IMR-90 (cell line): ENCODE measurements at regions not wholly inside any gene's neighbourhood (a gene's known extent, or its start where the extent isn't known, plus 50 kb on each side); places are given as distances from the start of the nearest gene placed in this dataset.

Source experiments
- ATAC-seq: fragments of 200-7000 bp; cut with Tn5 transposase; 2 replicates; pipeline ENCODE4 v1.9.1; 2020; ENCODE audit warnings: low read depth, mild to moderate bottlenecking, moderate library complexity
- BruUV-seq: library from RNA; stranded (reverse); fragments of 400-500 nt; replicated peaks from 2 replicates; lab custom pipeline; 2021; lab: Mats Ljungman, UMichigan
- CTCF ChIA-PET: fragments of 300-600 bp; formaldehyde crosslinking; extraction: SDS; loops from one replicate; lab custom pipeline; 2021; ENCODE audit warnings: antibody characterized with exemption; lab: Yijun Ruan, JAX
- POLR2A ChIA-PET: fragments of 300-600 bp; sonication (Branson Sonifier 250); formaldehyde crosslinking; loops from one replicate; lab custom pipeline; 2022; ENCODE audit warnings: antibody characterized with exemption; ENCODE audit not compliant: unreplicated experiment; lab: Charles Lee
- DNase-seq: peaks from one replicate; pipeline ENCODE4 v3.0.0; 2013
- H2AFZ ChIP-seq: replicated peaks from 2 replicates; pipeline ENCODE3; 2013; ENCODE audit warnings: low read length, mild to moderate bottlenecking; ENCODE audit not compliant: poor library complexity
- H2AK5ac ChIP-seq: 2 replicates; pipeline ENCODE4 v1.6.1; 2013; ENCODE audit warnings: low read depth, low read length, inconsistent platforms
- H2AK9ac ChIP-seq: replicated peaks from 2 replicates; pipeline ENCODE3; 2013; ENCODE audit warnings: mild to moderate bottlenecking, low read depth, low read length, moderate library complexity; ENCODE audit not compliant: poor library complexity
- H2BK120ac ChIP-seq: 2 replicates; pipeline ENCODE4 v1.6.1; 2013; ENCODE audit warnings: low read depth, low read length, inconsistent platforms
- H2BK15ac ChIP-seq: 3 replicates; pipeline ENCODE4 v1.6.1; 2013; ENCODE audit warnings: low read depth, low read length, inconsistent platforms
- H2BK20ac ChIP-seq: 2 replicates; pipeline ENCODE4 v1.6.1; 2013; ENCODE audit warnings: low read depth, mild to moderate bottlenecking, inconsistent platforms, low read length, moderate library complexity
- H2BK5ac ChIP-seq: 2 replicates; pipeline ENCODE4 v1.6.1; 2013; ENCODE audit warnings: mild to moderate bottlenecking, low read depth, low read length, inconsistent platforms; ENCODE audit not compliant: poor library complexity, severe bottlenecking
- H3K14ac ChIP-seq: replicated peaks from 2 replicates; pipeline ENCODE4 v1.6.1; 2013; ENCODE audit warnings: low read depth, low read length, inconsistent platforms
- H3K18ac ChIP-seq: 2 replicates; pipeline ENCODE4 v1.6.1; 2013; ENCODE audit warnings: low read depth, low read length, control low read depth
- H3K23ac ChIP-seq: 2 replicates; pipeline ENCODE4 v1.6.1; 2013; ENCODE audit warnings: low read depth, low read length, inconsistent platforms
- H3K27ac ChIP-seq: 2 replicates; pipeline ENCODE4 v1.5.1; 2013; ENCODE audit warnings: mild to moderate bottlenecking, control low read depth, low read length; ENCODE audit not compliant: insufficient read depth
- H3K27me3 ChIP-seq: 2 replicates; pipeline ENCODE4 v1.6.1; 2013; ENCODE audit warnings: low read length; ENCODE audit not compliant: control insufficient read depth, insufficient read depth
- H3K36me3 ChIP-seq: 2 replicates; pipeline ENCODE4 v1.6.1; 2013; ENCODE audit warnings: low read length, mixed read lengths; ENCODE audit not compliant: control insufficient read depth, insufficient read depth
- H3K4ac ChIP-seq: 2 replicates; pipeline ENCODE4 v1.6.1; 2013; ENCODE audit warnings: low read depth, low read length, inconsistent platforms
- H3K4me1 ChIP-seq: 2 replicates; pipeline ENCODE4 v1.6.1; 2013; ENCODE audit warnings: low read length, mixed read lengths; ENCODE audit not compliant: control insufficient read depth, insufficient read depth
- H3K4me2 ChIP-seq: 2 replicates; pipeline ENCODE4 v1.6.1; 2013; ENCODE audit warnings: low read depth, mild to moderate bottlenecking, control low read depth, low read length, moderate library complexity
- H3K4me3 ChIP-seq: 2 replicates; pipeline ENCODE4 v1.5.1; 2013; ENCODE audit warnings: low read depth, mild to moderate bottlenecking, control low read depth, low read length, moderate library complexity; ENCODE audit not compliant: insufficient read depth
- H3K56ac ChIP-seq: 2 replicates; pipeline ENCODE4 v1.6.1; 2013; ENCODE audit warnings: low read length, inconsistent platforms; ENCODE audit not compliant: insufficient read depth; ENCODE audit errors: extremely low read depth
- H3K79me1 ChIP-seq, 2 experiments: 2 replicates each; pipeline ENCODE4 v1.6.1; 2013; ENCODE audit warnings: low read length in 2 of 2, inconsistent platforms in 1 of 2, low read depth in 1 of 2
- H3K9ac ChIP-seq: 2 replicates; pipeline ENCODE4 v1.6.1; 2013; ENCODE audit warnings: low read depth, low read length, control low read depth
- H3K9me1 ChIP-seq: 2 replicates; pipeline ENCODE4 v1.6.1; 2013; ENCODE audit warnings: low read length, inconsistent platforms; ENCODE audit not compliant: insufficient read depth
- H3K9me3 ChIP-seq: 2 replicates; pipeline ENCODE4 v1.6.1; 2013; ENCODE audit warnings: low read length; ENCODE audit not compliant: control insufficient read depth, insufficient read depth
- H4K20me1 ChIP-seq: 2 replicates; pipeline ENCODE4 v1.6.1; 2013; ENCODE audit warnings: low read length, inconsistent platforms; ENCODE audit not compliant: insufficient read depth
- H4K5ac ChIP-seq: 2 replicates; pipeline ENCODE4 v1.6.1; 2013; ENCODE audit warnings: mild to moderate bottlenecking, low read depth, low read length, control low read depth
- H4K8ac ChIP-seq, 2 experiments: 2 replicates each; pipeline ENCODE4 v1.6.1; 2013; ENCODE audit warnings: low read depth in 2 of 2, low read length in 2 of 2, control low read depth in 1 of 2, inconsistent platforms in 1 of 2
- H4K91ac ChIP-seq: 2 replicates; pipeline ENCODE4 v1.6.1; 2013; ENCODE audit warnings: low read depth, low read length, inconsistent platforms; ENCODE audit not compliant: insufficient read depth
- FOS ChIP-seq: fragments of 150-350 bp; IDR thresholded peaks from 2 replicates; pipeline ENCODE4 v1.6.1; 2016; ENCODE audit warnings: low read depth, low read length
- NFE2L2 ChIP-seq: fragments of 150-350 bp; IDR thresholded peaks from 2 replicates; pipeline ENCODE4 v1.6.1; 2016; ENCODE audit warnings: low read depth, mild to moderate bottlenecking, low read length
- RAD21 ChIP-seq: IDR thresholded peaks from 2 replicates; pipeline ENCODE4 v1.6.1; 2012; ENCODE audit warnings: low read length, improper control_type of control experiment
- RFX5 ChIP-seq: IDR thresholded peaks from 2 replicates; pipeline ENCODE4 v1.8.0; 2012; ENCODE audit warnings: low read depth, mild to moderate bottlenecking, low read length, moderate library complexity
- WGBS, 2 experiments: methylation state at CpG; one replicate each; pipeline versions ENCODE4 v1.1.5 to v1.1.7; 2013; ENCODE audit warnings: missing lambda C conversion rate in 2 of 2; ENCODE audit not compliant: insufficient read length in 1 of 2; ENCODE audit errors: extremely low coverage in 2 of 2; 5-methylcytosine and 5-hydroxymethylcytosine counted together
- dilution Hi-C: fragments of 300-500 bp; cut with HindIII; formaldehyde crosslinking; loops from one replicate; pipeline ENCODE4 v1.14.3; 2018; ENCODE audit warnings: low sequenced_read_pairs; ENCODE audit not compliant: unreplicated experiment
- in situ Hi-C: fragments of 300-500 bp; cut with MboI; formaldehyde crosslinking; loops from 3 replicates; pipeline ENCODE4 v1.14.3; 2019; ENCODE audit warnings: low sequenced_read_pairs, inconsistent platforms, mixed read lengths
- intact Hi-C: fragments of 100-400 bp; cut with micrococcal nuclease; formaldehyde crosslinking; loops from 2 replicates; pipeline ENCODE4 v1.10.0; 2022

DNA sequence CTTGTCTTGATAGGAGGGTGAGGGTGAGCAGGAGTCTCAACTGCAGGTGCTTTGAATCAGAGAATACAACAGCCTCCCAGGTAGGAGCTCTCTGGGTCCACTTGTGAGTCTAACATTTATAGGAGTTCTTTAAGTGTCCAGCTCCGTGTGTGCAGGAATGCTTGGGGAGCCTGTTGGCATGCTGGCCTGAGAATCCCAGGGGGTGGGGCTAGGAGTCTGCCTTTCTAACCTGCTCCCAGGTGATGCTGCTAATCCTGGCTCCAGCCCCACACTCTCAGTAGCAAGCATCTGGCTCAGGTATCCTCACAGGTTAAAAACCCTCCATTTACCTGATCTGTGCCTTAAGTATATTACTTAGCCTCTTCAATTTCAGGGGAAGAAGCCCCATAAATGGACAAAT is 368.9 kb downstream of the RBM26 start:
- Histone ChIP-seq H3K56ac (no peak overlapping the region), H3K4ac (no peak overlapping the region), H4K20me1 (no peaks in the 10 kb centered on the region), H4K5ac (no peak overlapping the region), H2BK120ac (no peak overlapping the region), H3K23ac (no peak overlapping the region), H3K79me1 (no peaks in the 10 kb centered on the region), H3K9me1 (no peaks in the 10 kb centered on the region), H3K9me3 (no peaks in the 10 kb centered on the region), H3K36me3 (no peaks in the 10 kb centered on the region), H2AFZ (no peak overlapping the region), H2AK9ac (no peak overlapping the region), H3K18ac (no peak overlapping the region), H2AK5ac (no peak overlapping the region), H3K14ac (no peak overlapping the region), H3K4me2 (no peak overlapping the region), H2BK15ac (no peak overlapping the region), H2BK20ac (no peak overlapping the region), H4K8ac (no peak overlapping the region), H3K27me3 (no peaks in the 10 kb centered on the region), H3K9ac (no peak overlapping the region), H4K91ac (no peak overlapping the region), H3K4me1 (no peaks in the 10 kb centered on the region), H3K27ac (no peak overlapping the region), H2BK5ac (no peak overlapping the region), H3K4me3 (no peak overlapping the region)
- in situ Hi-C loops, result no loop called here
- TF ChIP-seq NFE2L2 (no peak), FOS (no peak), RFX5 (no peak), RAD21 (no peak)
- no TSS peak for BruUV-seq
- dilution Hi-C loops, result no loop called here
- ATAC-seq (no peak), DNase-seq (no peak)
- POLR2A ChIA-PET, result no interaction called here
- intact Hi-C loops, result no loop called here
- CTCF ChIA-PET, result no interaction called here
- no CpG with 5 or more reads among the region's 1 CpG for WGBS, 2 experiments
